Limb (tissue), 2 donors: ENCODE measurements at regions not wholly inside any gene's neighbourhood (a gene's known extent, or its start where the extent isn't known, plus 50 kb on each side); places are given as distances from the start of the nearest gene placed in this dataset.
A peak's percentile ranks its signal among the peaks of the same experiment; 100 is the strongest.

Experiments
- DNase-seq, 2 donors: peaks; one replicate each; pipeline ENCODE4 v3.0.0-alpha.2; 2016; ENCODE audit errors: extremely low spot score in 2 of 2

DNA sequence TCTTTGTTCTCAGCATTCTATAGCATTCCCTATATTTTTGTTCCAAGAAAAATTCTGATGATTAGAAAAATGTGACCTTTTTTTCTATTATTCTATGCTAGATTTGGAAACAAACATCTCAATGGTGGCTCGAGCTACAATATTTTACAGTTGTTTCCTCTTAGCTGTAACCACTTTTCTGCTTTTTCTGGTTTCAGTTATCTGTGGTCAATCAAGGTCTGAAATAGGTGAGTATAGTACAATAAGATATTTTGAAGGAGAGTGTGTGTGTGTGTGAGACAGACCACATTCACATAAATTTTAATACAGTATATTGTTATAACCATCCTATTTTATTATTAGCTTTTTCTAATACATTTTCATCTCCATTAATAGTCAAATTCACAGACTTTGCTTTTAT, 564.5 kb upstream of the GHITM start:
- DNase-seq, result no peak

DNA sequence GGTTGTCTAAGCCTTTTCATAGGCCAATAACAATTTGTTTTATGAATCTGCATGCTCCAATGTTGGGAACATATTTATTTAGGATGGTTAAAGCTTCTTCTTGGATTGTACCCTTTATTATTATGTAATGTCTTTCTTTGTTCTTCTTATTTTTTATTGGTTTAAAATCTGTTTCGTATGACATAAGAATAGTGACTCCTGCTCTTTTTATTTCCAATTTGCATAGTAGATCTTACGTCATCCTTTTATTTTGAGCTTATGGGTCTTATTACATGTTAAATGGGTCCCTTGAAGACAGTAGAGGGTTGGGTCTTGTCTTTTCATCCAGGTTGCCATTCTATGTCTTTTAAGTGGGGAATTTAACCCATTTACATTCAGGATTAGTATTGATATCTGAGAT, 561.9 kb upstream of the GHITM start:
- no peak for DNase-seq

DNA sequence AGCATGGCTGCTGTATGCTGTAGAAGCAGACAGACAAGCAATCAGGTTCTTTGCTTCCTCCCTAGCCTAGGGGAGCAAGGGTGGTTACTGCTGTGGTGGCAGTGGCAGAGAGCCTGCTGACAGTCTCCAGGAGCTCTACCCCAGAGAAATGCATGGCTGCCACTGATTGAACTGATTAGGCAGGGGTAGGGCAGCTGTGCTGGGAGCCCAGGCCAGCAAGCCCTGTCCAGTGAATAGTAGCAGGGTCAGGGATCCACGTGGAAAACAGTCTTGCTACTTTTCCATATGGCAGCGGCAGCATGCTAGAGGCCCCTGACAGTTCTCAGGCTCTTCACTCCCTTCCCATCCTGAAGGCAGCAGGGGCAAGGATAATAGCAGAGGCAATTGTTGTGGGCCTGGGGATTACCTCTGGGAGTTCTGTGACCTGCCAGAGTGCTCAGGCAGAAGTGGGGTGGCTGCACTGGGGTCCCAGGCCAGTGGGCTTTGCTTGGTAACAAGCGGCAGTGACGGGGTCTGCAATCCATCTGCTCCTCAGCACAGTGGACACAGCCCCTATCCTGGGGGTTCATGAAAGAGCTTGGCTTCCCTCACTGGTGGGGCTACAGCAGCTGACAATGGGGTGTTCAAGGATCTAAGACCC, 558.8 kb upstream of the GHITM start:
- DNase-seq, result no peak

DNA sequence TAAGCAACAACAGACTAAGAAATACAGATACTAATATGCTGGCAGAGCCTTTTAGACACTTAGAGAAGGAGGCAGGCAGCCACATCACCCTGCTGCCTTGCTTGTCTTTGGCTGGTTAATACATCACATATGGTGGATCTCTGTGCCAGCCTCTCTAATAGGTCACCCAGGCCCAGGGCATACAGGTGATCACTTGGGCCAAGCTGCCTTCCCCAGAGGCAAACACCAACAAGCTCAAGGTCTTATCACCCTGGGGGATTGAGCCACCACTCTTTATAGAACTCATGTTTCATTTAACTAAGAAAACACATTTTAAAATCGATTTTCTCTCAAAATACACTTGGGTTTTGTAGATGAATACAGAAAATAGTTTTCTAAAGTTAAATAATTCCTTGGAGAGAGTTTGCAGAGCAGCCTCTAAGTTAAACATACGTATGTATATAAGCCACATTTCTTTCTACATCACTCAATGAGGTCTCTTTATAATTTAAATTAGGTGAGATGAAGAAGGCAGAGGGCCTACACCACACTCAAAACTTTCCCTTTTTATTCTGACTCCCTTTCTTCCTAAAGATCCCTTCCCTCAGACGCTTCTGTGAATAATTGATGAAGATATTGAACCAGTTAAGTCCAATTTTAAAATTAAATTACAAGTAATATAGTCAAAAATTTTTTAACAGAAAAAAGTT, 556.8 kb upstream of the GHITM start:
- DNase-seq, result no peak

DNA sequence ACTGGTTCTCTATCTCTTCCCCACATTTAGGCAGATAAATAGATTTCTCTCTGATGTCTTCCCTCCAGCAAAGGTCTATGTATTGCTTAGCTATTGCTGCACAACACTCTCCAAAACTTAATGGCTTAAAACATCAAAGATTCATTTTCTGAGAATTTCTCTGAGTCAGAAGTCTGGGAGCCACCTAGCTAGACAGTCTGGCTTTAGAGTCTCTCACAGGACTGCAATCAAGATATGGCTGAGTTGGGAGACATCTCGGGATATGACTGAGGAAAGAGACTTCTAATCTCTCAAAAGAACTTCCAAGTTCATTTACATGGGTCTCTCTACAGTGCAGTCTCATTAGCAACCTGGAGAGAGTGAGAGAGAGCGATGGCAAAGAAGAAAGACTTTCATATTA, 553.6 kb upstream of the GHITM start:
- DNase-seq, result no peak

DNA sequence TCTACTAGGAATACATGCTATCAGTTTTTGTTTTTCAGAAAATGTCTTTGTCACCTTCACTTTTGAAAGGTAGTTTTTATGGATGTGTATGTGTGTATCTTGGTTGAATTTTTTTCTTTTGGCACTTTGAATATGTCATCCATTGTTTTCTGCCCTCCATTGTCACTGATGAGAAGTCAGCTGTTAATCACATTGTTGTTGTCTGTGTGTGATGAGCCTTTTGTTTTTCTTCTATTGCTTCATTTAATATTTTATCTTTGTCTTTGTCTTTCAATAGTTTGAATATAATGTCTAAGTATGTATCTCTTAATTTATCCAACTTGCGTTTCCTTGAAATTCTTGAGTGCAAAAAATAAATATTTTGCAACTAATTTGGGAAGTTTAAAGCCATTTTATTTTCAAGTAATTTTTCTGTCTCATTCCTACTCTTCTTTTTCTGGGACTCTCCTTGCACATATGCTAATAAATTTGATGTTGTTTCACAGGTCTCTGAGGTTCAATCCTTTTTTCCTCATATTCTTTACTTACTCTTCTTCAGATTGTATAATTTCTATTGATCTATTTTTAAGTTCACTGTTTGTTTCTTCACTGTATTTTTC, 546.9 kb upstream of the GHITM start:
- no peak for DNase-seq

DNA sequence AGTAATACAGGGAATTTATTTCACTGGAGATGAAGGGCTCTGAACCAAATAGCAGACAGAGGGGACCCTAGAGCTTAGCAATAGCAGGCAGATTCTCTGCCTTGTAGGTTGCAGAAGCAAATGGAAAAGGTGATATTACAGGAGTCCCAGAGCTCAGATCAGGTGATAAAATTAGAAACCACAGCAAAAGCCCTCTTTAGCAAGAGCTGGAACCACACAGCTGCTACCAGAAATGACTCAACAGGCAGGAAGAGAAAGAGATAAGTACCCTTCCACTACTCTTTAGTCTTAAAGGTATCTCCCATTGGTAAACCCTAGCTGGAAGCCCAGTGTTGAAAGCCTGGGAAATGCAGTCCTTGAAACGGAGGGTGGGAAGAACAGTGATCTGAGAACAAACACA, 535.6 kb upstream of the GHITM start:
- no peak for DNase-seq

DNA sequence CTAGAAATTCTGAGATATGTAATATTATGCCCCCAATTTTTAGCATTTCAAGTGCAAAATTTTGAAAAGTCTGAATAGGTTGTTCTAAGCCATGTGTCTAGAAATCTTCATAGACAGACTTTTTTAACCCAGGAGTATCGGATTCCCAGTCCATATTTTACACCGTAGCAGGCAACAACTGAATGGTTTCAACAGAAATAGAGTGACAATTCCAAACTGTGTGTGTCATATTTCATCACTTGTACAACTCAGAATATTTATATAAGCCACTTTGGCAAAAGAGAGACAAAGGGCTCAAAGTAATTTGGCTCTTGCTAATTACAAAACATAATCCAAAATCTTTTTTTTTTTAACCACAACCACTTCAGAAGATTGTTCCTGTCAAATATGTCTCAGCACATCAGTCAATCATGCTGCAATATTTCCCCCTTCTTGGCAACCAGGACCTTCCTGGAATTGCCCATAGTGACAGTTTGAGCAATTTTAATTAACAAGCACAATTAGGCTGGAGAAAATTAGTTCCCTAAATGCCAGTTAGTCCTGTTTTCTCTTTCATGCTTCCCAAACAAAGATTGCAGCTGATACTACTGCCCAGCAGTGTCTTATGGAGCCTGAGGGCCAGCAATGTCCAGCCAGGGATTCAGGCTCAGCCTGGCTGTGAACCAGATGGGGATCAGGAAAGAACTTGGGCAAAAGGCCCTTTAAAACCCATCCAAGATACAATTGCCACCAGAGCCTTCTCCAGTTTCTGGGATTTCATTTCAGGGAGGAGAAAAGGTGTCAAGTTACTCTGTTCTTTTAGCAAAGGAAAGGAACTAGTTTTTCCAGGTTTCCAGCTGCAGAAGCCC, 533.3 kb upstream of the GHITM start:
- peak in 1 of 2 donors; percentile 27 for DNase-seq

DNA sequence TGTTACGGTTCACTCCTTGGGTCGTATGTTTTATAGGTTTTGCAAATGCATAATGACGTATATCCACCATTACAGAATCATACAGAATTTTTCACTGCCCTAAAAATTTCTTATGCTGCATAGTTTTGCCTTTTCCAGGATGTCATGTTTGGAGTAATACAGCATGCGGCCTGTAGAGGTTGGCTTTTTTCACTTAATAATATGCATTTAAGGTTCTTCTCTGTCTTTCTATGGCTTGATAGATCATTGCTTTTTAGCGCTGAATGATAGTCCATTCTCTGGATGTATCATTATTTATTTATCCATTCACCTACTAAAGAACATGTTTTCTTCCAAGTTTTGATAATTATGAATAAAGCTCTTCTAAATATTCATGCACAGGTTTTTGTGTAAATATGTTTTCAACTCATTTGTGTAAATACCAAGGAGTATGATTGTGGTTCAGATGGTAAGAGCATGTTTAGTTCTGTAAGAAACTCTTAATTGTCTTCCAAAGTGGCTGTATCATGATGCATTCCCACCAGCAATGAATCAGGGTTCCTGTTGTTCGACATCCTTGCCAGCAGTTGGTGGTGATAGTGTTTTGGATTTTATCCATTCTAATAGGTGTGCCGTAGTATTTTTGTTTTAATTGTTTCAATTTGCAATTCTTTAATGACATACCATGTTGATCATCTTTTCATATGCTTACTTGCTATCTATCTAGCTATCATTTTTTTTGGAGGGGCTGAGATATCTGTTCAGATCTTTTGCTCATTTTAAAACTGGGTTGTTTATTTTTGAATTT, 531.2 kb upstream of the GHITM start:
- no peak for DNase-seq

DNA sequence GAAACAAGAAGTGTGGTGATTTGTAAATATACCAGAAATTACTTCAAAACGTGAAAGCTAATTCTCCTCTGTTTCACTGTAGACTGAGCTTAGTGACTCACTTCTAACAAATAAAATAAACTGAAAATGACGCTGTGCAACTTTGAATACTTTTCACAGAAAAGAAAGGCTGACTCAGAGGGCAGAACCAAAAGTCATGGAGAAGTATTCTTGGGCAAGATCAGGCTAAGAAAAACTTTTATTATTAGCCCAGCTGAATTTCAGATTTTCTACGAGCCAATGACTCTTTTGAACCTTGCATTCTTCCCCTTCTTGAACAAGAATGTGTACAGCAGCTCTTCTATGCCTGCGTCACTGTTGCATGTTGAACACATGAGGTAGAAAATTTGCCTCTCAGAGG, 527.3 kb upstream of the GHITM start:
- DNase-seq, result no peak

DNA sequence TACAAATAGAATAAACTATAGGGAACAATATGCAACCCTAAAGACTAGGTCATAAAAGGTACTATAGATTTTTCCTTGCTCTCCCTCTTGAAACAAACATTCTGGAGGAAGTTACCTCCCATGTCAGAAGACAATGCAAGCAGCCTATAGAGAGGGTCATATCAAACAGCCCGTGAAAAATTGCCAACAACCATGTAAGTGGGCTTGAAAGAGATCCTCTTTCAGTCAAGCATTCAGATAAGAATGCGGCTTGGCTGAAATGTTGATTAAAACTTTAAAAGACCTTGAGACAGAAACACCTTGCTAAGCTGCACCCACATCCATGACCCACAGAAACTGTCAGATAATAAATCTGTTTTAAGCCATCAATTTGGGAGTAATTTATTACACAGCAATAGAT, 526.6 kb upstream of the GHITM start:
- no peak for DNase-seq

DNA sequence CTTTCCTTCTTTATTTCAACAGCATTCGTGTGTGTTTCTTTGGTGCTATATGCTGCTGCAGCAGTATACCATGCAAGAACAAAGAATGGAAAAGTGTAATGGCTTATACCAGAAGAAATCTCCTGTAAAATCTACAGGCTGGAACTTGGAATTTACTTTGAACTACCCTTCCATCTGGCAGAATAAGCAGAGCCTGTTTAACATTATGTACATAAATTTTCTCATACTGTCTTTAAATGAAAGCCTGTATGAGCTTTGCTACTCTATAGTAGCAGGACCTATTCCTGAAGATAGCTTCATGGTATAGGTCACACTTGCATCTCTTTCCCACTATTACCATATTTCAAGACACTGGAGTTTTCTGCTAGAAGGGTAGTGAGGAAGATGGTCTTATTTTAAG, 522.1 kb upstream of the GHITM start:
- DNase-seq, result no peak

DNA sequence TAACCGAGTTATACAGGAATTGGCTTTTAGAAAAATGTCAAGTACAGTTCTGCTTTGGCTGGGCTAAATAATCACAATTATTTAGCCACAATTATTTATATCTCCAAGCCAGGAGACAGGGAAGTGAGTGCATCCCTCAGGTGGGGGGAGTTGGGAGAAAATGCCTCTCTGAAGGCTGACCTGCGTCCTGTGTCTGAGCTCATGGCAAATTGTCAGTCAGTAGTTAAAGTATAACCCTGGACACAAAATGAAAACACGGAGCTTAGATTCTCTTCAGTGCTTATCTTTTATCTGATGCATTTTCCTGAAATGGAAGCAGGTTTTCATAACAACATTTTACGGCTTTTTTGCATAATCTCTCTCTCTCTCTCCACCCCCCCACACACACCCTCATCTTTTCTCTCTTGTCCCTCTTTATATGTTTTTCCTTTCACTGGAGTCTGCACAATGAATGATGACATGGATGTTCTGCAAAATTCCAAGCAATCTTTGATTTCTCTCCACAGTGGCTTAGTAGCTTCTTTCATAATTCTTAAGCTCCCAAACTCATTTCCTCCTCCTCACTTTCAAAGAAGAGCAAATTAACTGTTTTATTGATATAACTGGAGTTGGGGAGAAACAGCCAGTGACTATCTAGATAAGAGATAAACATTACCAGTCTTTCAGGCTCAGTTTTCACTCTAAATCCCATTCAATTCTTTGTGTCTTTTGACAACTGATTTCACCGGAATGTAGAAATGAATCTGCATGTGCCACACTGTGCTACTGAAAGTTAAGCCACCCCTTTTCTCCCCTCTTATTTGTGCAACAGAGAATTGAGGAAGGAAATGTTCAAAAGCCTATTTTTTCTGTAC, 521.4 kb upstream of the GHITM start:
- no peak for DNase-seq

DNA sequence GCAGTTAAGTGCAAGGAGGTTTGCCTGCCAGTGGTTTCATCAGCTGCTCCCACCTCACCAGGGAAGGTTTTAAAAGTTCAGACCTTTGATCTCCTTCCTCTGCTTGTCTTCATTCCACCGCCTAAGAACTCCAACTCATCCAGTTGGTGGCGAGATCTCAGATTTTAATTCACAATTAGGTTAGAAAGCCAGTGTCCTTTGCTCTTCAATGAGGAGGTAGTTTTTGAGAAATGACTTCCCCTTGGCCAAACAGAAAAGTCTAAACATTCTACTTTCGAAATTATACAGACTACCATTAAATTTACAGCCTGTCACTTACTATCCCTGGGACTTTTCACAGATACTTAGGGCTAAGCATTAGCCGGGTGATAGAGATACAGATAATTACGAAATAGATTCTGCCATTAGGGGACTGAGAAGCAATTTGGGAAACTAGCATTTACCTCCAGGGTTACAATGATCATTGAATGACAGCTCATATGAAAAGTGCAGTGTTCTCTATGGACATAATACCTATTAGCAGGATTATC, 513.4 kb upstream of the GHITM start:
- no peak for DNase-seq

DNA sequence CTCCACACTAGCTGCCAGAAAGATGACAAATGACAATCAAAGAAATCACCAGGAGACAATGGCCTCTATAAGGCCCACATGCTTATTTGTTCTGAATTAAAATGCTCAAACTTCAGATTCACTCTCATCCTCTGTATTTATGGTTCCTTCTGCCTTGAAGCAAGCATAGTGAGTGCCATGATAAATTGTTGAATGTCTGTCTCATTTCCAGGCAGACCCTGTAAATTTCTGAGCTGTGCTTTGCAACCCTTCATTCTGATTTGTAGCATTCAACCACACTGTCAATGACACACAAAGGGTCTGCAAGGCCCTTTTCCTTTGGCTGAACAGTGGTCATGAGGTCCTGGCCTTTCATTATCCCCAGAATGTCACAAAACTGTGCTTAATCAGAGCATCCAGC, 506.6 kb upstream of the GHITM start:
- no peak for DNase-seq

DNA sequence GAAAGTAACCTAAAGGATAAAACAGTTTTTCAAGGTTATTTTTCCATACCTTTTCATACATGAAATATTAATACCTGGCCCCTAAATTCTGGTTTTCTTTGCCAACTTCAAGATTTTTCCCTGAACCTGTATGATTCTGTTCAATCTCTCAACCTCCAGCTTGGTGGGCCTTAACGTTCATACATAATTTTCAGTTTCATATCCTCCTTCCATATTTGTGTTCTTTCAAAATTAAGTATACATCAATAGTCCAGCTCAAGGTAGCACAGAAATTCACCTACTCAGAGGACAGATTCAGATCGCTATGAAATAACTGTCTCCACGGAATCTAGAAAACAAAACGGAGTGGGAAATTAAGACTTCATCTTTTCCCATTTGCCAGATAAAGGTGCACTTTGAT, 505.8 kb upstream of the GHITM start:
- DNase-seq, result no peak

DNA sequence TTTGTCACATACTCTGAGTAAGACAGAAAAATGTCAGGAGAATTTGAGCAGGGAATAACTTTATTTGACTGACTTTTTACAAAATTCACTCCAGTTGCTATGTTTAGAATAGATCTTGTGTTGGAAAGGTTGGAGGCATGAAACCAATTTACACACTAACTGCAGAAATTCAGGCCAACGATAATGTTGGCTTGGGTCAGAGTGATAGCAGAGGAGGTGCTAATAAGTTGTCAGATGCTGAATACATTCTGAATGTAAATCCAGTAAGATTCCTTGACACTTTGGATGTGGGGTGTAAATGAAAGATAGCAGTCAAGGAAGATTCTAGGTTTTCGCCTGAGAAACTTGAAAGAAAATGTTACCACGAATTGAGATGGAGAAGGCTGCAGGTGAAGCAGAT, 502.5 kb upstream of the GHITM start:
- no peak for DNase-seq

DNA sequence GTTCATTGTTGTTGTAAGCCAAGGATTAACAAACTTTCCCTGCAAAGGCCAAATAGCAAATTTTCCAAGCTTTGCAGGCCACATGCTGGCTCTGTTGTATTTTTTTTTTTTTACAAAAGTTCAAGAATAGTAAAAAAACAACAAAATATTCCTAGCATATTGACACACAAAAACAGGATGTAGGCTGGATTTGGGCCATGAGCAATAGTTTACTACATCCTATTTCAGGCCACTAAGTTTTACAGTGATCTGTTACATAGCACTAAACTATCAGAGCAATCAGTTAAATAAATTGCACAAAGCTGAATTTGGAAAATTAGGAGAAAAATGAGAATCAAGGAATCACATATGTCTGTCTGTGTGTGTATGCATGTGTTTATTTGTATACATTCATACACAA, 491.8 kb upstream of the GHITM start:
- no peak for DNase-seq

DNA sequence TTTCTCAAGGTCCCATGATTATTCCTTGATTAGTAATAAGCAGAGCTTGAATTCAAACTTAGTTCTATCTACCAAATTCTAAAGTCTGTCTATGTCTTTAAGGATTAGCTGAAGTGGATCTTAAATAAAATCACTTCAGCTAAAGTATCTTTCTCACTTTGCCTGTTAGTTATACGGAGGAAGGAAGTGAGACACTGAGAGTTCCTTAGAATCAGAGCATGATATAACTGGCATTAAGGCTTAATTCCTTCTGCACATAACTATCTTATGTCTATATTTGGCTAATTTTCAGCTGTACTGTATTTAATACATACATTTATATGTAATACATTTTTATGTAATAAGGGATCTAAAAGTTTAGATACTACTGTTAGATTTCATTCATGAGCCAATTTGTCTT, 491.1 kb upstream of the GHITM start:
- no peak for DNase-seq

DNA sequence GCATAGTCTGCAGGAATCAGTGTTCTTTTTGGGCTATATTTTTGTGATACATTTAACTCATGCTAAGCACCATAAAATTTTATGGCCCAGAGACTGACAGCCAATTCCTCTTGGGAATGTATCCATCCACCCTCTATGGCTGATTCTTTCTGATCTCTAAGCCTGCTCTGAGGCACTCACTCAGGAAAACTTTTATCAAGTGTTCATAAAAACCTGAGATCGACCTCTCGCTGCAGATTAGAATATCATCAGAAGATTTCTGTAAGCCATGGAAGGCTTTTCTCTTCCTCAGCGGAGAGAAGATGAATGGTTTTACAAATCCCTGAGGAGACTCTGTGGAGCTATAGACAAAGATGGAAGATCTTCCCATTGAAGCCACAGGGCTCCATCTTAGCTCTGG, 489.8 kb upstream of the GHITM start:
- no peak for DNase-seq
